ENCODE measurements at regions not wholly inside any gene's neighbourhood (a gene's known extent, or its start where the extent isn't known, plus 50 kb on each side); places are given as distances from the start of the nearest gene placed in this dataset.

DNA sequence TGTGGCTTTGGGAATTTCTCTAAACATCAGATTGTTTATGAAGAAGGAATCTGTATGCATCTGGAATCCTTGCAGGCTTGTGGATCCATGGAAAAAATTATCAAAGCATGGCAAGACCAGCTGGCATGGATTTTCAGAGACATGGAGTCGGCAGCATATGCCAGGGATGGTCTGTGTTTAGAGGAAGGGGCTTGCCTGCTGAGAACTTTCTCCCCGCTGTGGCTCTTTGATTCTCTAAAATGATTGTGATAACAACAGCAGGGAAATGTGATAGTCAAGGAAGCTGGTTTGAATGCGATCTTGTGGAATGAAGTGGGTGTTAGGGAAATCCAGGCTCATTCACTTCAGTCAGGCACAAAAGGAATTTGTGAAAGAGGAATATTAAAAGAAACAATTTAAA is 245.7 kb upstream of the THRB start:
- no peak for DNase-seq (ENCODE audit: extremely low read depth, low read depth)

DNA sequence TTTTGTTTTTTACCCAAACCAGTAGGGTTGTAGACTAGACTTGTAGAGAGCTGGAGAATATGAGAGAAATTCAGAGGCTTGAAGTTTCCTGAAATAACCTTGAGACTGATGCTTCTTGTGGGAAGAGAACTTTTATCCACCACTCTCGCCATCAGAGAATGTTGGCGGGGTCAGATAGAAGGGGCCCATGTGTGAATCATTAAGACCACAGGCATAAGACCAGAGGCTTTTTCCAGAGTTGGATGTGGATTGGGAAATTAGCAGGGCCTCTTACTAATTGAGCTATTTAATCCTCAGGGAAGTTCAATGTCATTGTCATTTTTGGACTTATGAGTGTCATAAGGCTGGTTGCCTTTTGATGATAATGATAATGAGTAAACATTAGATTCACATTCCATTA is 246.9 kb upstream of the THRB start:
- no peak for DNase-seq (ENCODE audit: extremely low read depth, low read depth)

DNA sequence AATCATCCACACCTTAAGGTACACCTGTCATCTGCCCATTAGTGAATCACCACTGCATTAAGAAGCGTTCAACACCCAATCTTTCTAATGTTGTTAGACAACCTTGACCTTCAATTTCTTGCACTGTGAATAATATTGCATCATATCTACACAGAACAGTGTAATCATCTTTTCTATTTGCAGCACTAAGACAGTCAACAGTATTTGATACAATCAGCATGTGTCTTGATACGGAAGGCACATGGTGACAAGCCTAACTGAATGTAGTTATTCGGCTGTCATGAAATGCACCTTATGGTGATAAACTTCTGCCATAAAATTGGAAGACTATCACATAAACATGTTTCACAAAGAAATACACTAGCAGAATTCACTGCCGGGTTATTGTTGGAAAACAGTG is 253.9 kb upstream of the THRB start:
- no peak for DNase-seq (ENCODE audit: extremely low read depth, low read depth)

DNA sequence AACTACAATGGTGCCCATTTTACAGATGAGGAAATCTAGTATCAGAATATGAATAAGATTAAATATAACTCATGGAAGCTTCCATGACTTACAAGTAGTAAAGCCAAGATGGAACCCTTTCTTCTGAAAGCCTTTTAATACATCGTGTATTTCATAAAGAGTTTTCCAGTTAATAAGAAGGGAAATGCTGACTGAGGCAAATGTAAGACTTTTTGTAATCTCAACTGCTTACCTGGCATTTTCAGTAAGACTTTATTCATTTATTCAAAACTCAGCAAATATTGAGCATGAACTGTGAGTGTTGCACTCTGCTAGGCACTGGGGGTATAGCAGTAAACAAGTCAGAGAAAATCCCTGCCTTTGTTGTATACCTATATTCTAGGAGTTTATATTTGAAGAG is 256.4 kb upstream of the THRB start:
- DNase-seq (ENCODE audit: extremely low read depth, low read depth): no peak

DNA sequence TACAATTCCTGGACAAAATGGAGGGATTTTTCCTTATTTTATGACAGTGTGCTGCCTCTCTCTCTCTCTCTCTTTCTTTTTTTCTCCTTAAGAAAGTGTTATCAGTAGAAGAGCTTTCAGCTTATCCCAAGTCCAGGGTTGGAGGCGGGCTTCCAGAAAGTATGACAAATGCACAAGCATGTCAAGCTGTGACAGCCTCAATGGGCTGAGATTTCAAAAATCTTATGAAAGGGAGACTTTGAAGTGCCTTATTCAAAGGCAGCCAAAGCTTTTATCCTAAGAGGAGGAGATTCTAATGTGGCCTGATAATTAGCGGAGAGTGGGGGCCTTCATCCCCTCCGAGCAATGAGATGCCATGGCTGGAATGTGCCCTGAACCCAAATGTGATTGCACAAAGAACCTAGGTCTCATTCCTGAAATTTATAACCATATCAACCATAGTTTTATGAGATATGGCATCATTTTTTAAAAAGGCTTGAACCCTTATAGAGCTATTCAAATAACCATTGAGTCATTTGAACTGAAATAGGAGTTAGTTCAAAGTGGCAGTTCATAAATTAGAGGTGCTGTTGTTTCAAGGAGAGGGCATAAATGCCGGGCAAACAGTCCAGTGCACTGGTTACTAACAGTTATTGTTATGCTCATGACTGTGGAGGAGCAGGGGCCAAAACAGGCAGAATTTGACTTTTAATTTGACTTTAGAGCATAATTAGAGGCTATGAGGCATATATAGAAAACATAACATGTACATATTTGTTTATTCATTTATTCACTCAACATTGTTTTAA is 261.6 kb upstream of the THRB start:
- DNase-seq (ENCODE audit: extremely low read depth, low read depth): no peak

DNA sequence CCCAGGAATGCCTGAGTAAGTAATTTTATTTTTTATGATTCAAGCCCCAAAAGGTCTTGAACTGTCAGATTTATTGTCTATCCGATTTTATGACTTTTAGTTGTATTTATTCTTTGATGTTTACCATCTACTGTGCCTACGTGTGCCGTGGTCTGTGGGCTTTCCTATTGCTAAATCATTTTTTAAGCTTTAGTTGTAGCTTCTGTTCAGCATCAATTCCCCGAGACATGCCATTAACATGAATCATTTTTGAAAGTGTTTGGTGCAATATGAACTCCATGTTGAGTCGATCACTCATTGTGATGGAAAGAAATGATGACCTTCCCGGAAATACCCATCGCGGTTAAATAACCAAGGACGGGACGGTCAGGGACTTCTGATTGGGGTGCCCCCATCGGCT is 268.7 kb upstream of the THRB start:
- peak; percentile 5 for DNase-seq (ENCODE audit: extremely low read depth, low read depth)

DNA sequence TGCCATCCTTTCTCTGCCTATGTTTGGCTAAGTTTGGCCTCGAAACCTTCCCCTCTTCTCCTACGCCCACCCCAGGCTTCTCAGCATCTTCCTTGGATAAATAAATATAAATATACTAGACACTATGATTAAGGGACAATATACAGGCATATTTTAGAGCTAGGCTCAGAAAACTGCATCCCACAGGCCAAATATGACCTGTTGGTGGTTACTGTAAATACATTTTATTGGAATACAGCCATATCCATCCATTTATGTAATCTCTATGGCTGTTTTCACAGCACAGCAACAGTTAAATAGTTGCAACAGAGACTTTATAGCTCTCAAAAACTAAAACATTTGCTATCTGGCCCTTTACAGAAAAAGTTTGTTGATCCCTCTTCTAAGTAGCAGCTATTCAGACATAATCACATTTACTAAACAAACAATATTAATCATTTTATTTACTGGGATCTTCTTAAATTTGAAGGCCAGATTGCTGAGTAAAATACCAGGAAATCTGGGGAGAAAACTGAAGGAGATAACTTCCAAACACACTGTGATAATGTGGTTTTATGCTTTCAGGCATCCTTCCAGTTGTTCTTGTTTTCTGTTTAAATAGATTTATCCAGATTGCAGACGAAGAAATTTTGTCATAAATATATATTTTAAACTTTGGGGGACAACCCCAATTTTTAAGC is 269.7 kb upstream of the THRB start:
- DNase-seq (ENCODE audit: extremely low read depth, low read depth): no peak

DNA sequence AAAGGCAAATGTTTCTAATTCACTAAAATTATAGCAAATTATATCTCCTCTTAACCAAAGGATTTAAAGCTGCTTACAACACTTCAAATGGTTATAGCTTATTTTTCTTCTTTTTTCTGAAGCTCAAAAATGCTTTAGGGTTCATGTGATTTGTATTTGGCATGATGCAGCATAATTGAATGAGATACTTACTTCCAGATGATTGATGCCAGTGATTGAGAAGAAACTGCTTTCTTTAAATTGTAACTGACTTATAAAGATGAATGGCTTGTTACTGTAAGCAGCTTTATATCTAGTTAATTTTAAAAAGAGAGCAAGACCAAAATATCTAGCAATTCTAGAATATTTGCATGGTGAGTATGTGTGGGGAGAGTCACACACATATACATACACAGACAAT is 270.7 kb upstream of the THRB start:
- DNase-seq (ENCODE audit: extremely low read depth, low read depth): no peak

DNA sequence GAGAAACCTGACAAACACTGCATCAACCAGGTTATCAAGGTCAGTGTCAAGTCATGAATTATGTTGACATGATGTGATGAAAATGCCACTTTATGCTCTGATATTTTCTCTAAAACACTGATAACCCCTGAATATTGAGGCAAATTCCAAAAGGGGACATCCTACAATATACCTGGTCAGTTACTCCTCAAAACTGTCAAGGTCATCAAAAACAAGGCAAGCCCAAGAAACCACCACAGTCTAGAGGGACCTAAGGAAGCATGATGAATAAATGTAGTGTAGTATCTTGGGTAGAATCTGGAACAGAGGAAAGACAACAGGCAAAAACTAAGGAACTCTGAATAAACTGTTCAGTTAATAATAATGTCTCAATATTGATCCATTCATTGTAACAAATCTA is 275.3 kb upstream of the THRB start:
- DNase-seq (ENCODE audit: extremely low read depth, low read depth): no peak

DNA sequence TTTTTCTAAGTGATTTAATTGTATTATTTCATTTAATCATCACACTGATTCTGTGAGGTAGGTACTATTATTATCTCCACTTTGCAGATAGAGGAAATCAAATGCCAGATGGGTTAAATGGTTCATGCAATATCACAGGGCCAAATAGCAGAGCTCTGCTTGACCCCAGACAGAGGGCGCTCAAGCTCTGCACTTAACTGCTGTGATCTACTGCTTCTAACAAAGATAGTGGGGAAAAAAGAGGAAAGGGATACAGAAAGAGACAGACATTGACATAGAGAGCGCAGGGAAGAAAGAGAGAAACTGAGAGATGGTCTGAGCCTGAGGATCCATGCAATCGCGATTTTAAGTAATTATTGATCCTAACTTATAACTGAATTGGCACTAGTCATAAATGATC is 279.1 kb upstream of the THRB start:
- DNase-seq (ENCODE audit: extremely low read depth, low read depth): peak; percentile 65

DNA sequence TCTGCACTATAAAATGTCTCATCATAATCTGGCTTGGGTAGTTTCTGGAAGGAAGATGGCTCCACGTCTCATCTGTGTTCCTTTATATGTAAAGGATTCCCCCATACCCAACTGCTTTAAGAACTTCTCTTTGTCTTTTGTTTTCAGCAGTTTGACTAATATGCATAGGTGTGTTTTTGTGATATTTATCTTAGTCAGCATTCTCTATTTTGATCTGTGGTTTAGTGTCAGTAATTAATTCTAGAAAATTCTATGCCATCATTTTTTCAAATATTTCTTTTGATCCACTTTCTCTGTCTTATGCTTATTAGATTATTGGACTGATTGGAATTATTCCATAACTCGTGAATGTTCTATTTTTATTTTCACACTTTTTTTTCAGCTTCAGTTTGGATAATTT is 286.3 kb upstream of the THRB start:
- DNase-seq (ENCODE audit: extremely low read depth, low read depth): no peak

DNA sequence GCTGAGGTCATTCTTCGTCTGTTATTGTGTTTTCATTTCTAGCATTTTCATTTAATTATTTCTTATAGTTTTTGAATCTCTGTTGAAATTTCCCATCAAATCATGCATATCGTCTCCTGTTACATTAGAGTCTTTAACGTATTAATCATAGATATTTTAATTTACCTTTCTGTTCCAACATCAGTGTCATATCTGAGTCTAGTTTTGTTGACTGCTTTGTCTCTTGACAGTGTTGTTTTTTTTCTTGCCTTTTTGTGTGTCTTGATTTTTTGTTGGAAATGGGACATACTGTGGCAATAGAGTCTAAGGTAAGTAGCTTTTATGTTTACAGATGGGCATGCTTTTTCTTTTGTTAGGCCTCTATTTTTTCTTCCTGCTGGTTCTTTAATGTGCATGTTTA is 286.8 kb upstream of the THRB start:
- DNase-seq (ENCODE audit: extremely low read depth, low read depth): no peak

DNA sequence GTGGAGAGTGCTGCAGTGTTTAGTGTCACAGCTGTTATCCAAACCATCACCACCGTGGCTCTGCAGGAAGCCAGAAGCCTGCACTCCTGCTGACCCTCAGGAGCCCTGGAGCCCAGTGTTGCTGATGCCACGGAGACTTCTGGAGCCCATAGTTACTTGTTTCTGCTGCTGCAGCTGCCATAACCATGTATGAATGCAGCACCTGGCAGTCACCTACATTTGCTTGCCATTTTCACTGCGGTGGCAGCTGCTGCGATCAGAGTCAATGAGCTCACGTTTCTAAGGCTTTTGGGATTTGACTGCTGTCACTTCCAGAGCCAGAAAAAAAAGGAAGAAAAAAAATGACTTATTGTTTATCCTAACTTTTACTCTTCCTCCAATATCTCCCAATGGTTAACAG is 299.2 kb upstream of the THRB start:
- no peak for DNase-seq (ENCODE audit: extremely low read depth, low read depth)

DNA sequence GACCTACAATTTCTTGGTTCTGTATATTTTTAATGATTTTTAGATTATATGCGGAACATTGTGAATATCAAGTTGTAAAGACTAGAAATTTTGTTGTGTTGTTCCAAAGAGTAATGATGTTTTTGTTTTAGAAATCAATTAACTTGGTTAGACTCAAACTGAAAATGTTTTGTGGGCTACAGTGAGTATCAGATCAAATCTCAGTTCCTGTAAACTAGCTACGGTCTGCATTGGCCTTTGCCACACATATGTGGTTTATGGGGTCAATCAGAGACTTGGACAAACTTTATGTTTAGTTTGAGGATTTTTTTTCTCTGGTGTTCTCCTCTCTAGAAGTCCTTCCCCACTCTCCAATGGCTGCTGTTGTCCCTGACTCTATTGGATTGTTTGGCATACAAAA is 308.0 kb upstream of the THRB start:
- DNase-seq (ENCODE audit: extremely low read depth, low read depth): no peak

DNA sequence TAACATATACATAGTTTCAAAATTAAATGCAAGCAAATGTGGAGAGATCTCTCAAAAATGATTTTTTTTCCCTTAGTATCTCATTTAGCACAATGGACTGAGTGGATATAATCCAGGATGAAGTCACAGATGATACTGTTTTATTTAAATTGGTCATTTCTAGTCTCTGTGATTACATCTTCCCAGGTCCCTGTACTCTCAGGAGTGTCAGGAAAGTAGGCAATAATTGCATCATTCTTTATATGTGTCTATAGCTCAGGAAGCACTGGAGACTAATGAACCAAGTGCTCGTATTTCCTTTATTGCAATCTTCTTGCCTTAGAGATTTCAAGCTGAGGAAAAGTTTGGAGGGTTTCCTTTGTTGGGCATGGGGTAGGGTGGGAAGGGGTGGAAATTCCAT is 309.4 kb upstream of the THRB start:
- no peak for DNase-seq (ENCODE audit: extremely low read depth, low read depth)

DNA sequence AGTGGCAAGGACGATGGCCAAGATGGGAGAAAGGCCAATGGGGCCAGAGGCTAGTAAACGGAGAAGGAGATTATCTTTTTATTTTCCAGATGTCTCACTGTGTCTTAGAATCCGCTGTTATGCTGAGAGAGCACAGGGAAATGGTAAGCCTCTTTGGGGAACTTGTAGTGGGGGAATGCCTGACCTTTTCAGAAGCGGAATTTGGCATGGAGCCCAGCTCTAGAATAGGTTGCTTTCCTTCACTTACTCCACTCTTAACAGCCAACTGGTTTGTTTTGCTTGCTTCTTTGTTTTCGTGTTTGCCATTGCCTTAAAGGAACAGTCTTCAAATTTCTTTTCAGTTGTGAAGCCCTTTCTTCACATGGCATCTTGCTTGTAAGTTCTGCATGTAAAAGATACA is 316.2 kb upstream of the THRB start:
- DNase-seq (ENCODE audit: extremely low read depth, low read depth): no peak

DNA sequence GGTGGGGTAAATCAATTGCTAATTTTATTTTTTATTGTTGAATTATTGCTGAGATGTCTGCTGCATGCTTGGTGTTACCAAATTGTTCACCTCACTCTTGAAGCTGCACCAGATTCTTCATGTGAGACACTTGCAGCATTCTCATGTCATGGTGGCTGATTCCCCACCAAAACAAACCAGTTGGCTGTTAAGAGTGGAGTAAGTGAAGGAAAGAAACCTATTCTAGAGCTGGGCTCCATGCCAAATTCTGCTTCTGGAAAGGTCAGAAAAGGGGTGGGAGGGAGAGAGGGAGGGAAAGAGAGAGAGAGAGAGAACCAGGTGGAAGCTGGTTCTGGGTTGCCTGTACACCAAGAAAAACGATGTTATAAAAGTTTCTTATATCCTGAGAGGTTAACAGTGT is 317.5 kb upstream of the THRB start:
- no peak for DNase-seq (ENCODE audit: extremely low read depth, low read depth)

DNA sequence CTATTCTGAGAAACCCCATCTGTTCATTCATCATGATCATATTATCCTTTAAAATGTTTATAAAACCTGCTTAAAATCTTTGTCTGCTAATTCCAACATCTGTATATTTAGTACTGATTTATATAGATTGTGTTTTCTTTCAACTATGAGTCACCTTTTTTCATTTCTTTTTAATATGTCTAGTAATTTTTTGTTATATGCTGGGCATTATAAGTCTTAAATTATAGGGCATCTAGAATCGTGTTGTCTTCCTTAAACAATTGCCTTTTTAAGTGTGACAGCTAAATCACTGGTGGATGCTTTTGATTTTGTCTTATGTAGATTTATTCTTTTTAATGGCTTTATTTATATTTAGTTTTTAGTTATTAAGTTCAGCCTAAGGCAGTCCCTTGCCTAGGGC is 323.4 kb upstream of the THRB start:
- no peak for DNase-seq (ENCODE audit: extremely low read depth, low read depth)

DNA sequence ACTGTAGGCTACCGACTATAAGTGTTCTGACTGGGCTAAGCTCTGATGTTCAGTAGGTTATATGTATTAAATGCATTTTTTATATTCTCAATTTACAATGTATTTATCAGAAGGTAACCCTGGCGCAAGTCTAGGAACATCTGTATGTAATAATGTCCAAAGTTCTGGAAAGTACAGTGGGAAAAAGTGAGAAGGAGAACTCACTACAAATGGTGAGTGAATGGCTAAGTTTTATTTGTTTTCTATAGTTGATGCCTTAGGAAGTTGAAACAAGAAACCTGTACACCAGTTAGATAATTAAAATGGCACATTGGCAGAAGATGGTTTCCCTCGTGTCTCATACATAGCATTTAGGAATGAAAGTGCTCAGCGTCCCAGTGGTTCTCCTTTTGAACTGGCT is 333.4 kb upstream of the THRB start:
- no peak for DNase-seq (ENCODE audit: extremely low read depth, low read depth)

DNA sequence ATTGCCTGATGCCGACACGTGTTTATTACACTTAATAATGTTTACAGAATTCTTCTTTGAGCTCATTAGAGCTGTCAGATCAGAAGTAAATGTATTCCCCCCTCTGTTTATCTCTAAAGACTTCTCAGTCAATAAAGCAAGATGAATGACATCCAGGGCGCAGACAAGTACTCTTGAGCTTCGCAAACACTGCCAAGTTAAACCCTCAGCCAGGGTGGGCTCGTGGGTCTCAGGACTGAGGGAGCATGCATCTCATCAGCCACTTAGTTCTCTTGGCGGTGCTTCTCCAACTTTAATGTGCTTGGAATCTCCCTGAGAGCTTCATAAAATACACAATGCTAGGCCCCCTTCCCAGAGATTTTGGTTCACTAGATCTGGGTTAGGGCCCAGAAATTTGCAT is 333.9 kb upstream of the THRB start:
- no peak for DNase-seq (ENCODE audit: extremely low read depth, low read depth)

DNA sequence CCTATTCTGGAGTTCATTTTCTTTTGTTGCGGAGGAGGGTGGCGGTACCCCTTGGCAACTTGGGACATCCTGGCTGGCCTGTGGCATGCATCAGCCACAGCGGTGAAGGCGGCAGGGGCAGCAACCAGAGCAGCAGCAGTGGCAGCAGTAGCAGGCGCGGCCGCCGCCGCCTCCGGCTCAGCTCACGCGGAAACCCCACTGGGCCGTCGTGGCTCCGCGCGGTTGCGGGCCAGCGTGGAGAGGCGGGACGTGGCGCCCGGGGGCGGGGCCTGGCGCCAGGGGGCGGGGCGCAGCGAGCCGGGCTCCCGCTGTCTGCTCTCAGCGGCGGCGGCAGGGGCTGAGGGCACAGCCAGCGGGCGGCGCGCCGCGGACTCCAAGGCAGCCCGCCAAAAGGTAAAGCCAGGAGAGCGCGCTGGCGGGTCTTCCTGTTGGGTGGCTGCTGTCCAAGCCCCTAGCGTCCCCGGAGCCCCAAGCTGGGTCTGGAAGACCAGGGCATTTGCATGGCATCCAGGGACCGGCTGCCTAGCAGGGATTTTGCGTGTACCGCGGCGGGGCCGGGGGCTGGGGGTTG is 334.4 kb upstream of the THRB start:
- DNase-seq (ENCODE audit: extremely low read depth, low read depth): peak; percentile 29

DNA sequence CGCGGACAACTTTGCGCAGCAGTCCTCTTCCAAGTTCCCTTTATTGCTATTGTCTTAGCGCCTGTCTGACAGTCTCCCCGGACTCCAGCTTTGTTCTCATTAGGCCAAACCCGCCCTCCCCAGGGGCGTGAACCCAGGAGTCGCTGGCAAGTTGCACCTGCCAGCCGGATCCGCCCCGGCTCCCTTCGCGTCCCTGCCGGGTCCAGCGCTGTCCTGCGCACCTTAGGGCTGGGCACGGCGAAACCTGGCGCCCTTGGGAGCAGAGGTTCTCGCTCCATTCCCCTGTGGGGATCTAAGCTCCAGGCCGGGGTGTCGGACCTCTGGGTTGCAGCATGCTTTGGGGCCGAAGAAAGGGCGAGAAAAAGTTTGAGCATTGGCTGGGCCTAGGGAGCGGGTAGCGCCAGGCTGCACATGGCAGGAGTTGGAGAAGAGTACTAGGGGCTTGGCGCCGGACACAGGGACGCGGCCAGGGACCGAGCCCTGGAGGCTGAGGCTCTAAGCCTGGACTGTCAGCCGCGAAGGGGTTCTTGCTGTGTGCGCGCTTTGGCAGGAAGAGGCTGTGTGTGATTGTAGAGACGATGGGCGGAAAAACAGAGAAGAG is 335.1 kb upstream of the THRB start:
- DNase-seq (ENCODE audit: extremely low read depth, low read depth): no peak

All from NCI-H460 (cell line).